Prostate gland (tissue), 2 donors: ENCODE measurements at regions not wholly inside any gene's neighbourhood (a gene's known extent, or its start where the extent isn't known, plus 50 kb on each side); places are given as distances from the start of the nearest gene placed in this dataset.

Experiments used
- DNase-seq: peaks from one replicate; pipeline ENCODE4 v3.0.0-alpha.2; 2019; ENCODE audit warnings: low spot score
- H3K27ac ChIP-seq, 2 donors: fragments of 200-600 bp; sonication (generic); 2 replicates each; pipeline ENCODE4 v1.5.1; 2017 to 2019
- H3K27me3 ChIP-seq: fragments of 200-600 bp; sonication (generic); replicated peaks from 2 replicates; pipeline ENCODE4 v1.5.1; 2019; ENCODE audit not compliant: insufficient read depth
- H3K36me3 ChIP-seq, 2 donors: fragments of 200-600 bp; sonication (generic); 1 replicate in 1 of 2; 2 replicates in 1 of 2; pipeline versions ENCODE4 v1.5.1 to v1.8.1; 2017 to 2019
- H3K4me1 ChIP-seq: fragments of 200-600 bp; sonication (generic); replicated peaks from 2 replicates; pipeline ENCODE4 v1.5.1; 2019
- H3K4me3 ChIP-seq, 2 donors: fragments of 200-600 bp; sonication (generic); 2 replicates each; pipeline ENCODE4 v1.5.1; 2017 to 2019
- H3K9me3 ChIP-seq: fragments of 200-600 bp; sonication (generic); 2 replicates; pipeline ENCODE4 v1.5.1; 2017
- POLR2A ChIP-seq: fragments of 450-650 bp; IDR thresholded peaks from one replicate; pipeline ENCODE4 v1.6.1; 2016; ENCODE audit warnings: antibody characterized with exemption, mild to moderate bottlenecking
- POLR2AphosphoS5 ChIP-seq: sonication (generic); formaldehyde crosslinking; IDR thresholded peaks from one replicate; pipeline ENCODE4 v1.6.1; 2017; ENCODE audit warnings: antibody characterized with exemption
- WGBS: methylation state at CpG from one replicate; pipeline ENCODE4 v1.1.5; 2018; 5-methylcytosine and 5-hydroxymethylcytosine counted together
- intact Hi-C: fragments of 100-400 bp; cut with DNase I; formaldehyde crosslinking; loops from one replicate; pipeline ENCODE4 v1.14.2; 2022
- TF ChIP-seq, protein P1 (sequence below), 4 experiments: fragments of 200-600 bp in 2 of 4; fragments of 450-650 bp in 2 of 4; sonication (generic) in 2 of 4; IDR thresholded peaks; 1 replicate in 3 of 4; 2 replicates in 1 of 4; pipeline ENCODE4 v1.5.1; 2016 to 2019; ENCODE audit warnings: antibody characterized with exemption in 4 of 4, mild to moderate bottlenecking in 2 of 4, moderate library complexity in 2 of 4

DNA sequence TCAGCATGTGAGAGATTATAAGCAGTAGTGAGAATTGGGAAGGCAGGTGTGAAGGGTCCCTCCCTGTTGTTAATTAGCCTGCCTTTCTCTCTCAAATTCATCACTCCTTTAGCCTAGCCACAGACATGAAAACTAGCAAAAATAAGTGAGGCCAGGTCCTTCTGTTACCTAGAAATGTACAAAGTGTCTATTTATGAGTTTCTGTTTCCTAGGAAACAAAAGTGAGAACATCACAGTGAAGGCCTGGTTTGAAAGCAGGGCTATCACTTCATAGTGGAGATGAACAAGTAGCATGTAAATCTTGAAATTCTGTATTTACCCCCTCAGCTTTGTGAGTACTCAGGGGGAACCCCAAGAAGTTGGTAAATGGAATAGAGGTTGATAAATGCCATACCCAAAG is 78.2 kb upstream of the UMPS start:
- Histone ChIP-seq H3K9me3 (no peaks in the 10 kb centered on the region), H3K4me3 (no peak overlapping the region), H3K27me3 (no peaks in the 10 kb centered on the region), H3K4me1 (no peaks in the 10 kb centered on the region), H3K27ac (no peak overlapping the region), H3K36me3 (no peaks in the 10 kb centered on the region)
- TF ChIP-seq POLR2AphosphoS5 = no peak
- TF ChIP-seq, protein P1, sequence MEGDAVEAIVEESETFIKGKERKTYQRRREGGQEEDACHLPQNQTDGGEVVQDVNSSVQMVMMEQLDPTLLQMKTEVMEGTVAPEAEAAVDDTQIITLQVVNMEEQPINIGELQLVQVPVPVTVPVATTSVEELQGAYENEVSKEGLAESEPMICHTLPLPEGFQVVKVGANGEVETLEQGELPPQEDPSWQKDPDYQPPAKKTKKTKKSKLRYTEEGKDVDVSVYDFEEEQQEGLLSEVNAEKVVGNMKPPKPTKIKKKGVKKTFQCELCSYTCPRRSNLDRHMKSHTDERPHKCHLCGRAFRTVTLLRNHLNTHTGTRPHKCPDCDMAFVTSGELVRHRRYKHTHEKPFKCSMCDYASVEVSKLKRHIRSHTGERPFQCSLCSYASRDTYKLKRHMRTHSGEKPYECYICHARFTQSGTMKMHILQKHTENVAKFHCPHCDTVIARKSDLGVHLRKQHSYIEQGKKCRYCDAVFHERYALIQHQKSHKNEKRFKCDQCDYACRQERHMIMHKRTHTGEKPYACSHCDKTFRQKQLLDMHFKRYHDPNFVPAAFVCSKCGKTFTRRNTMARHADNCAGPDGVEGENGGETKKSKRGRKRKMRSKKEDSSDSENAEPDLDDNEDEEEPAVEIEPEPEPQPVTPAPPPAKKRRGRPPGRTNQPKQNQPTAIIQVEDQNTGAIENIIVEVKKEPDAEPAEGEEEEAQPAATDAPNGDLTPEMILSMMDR (IDR thresholded peaks at IDR 0.05) = no peak
- no peak for TF ChIP-seq POLR2A
- no peak for DNase-seq
- intact Hi-C loops = no loop called here

DNA sequence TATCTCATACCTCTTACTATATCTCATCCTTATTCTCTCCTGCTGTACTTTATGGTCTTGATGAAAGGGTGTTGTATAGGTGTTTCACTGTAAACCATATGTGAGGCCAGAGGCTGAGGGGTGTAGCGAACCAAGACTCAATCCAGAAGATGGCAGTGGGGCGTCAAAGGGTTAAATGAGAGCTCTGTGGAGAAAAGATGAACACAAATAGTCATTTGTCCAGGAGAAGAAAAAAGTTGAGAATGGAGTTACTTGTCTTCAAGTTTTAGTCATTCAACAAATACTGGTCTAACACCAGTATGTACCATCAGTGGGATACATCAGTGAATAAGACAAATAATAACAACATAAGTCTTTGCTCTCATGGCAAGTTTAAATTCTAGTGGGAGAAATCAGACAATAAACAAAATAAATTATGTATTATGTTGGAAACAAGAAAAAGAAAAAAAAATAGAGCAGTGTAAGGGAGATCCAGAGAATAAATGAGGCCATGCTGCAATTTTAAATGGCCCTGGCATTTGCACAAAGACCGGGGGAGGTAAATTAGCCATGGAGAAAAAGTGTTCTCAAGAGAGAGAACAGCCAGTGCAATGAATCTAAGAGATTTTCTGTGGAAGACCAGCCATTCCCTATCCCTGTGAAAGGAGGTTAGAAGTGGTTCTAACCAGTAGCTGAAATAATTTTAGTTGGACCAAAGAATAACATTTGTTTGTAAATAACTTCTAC is 77.0 kb upstream of the UMPS start:
- Histone ChIP-seq H3K4me3 (no peak overlapping the region), H3K27ac (no peak overlapping the region), H3K27me3 (no peaks in the 10 kb centered on the region), H3K36me3 (no peaks in the 10 kb centered on the region), H3K9me3 (no peaks in the 10 kb centered on the region), H3K4me1 (no peaks in the 10 kb centered on the region)
- intact Hi-C loops = no loop called here
- WGBS = 72% methylated on average over 3 of the region's 3 CpGs
- no peak for TF ChIP-seq POLR2AphosphoS5
- TF ChIP-seq POLR2A = no peak
- TF ChIP-seq, protein P1 (IDR thresholded peaks at IDR 0.05) = no peak
- DNase-seq = no peak

DNA sequence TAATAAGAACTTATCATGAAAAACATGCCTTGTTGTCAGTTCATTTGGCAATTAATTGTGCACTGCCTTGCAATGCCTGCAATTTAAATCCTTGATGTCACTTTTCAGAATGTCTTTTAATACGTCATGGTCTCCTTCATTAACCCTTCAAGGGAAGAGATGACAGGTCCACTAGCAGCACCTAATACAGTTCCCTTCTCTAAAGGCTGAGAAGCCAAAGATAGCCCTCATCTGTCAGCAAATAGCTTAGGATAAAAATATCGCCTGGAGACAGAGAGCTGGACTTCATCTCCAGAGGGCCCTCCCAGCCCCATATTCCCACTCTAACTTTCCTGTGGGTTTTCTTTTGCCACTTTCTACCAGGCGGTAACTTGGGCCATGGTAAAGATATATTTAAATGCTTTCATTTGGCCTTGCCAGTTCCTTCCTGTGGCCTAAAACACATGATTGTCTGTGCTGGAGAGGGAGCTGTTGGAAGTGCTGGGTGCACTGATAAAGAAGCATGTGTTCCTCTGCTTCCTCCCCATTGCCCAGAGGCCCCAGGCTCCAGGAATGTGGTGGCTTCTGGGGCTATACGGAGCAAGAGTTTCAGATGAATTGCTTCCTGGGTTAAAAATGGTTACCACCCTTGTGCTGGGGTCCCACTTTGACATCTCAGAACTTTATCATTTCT is 76.3 kb upstream of the UMPS start:
- DNase-seq = no peak
- Histone ChIP-seq H3K4me3 (no peak overlapping the region), H3K9me3 (no peaks in the 10 kb centered on the region), H3K4me1 (no peaks in the 10 kb centered on the region), H3K27me3 (no peaks in the 10 kb centered on the region), H3K36me3 (no peaks in the 10 kb centered on the region), H3K27ac (no peak overlapping the region)
- intact Hi-C loops = no loop called here
- no peak for TF ChIP-seq POLR2AphosphoS5
- TF ChIP-seq POLR2A = no peak
- TF ChIP-seq, protein P1 (IDR thresholded peaks at IDR 0.05) = no peak
- WGBS = 83% methylated on average over 4 of the region's 4 CpGs

DNA sequence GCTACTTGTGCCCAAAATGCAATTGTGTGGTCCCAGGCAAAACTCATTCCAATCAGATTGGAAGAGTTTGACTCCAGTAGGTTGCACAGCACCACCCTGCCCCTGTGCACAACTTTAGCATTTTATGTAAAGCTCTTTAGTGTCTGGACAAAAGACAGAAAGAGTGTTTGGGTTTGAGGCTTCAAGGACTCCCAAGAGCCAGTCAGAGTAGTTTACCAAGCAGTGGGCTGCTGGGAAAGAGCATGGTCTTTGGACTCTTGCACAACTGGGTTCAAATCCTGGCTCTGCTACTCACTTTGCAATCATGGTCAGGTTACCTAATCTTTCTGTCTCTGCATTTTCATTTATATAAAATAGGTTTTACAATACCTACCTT is 75.8 kb upstream of the UMPS start:
- DNase-seq = no peak
- Histone ChIP-seq H3K27me3 (no peaks in the 10 kb centered on the region), H3K27ac (no peak overlapping the region), H3K36me3 (no peaks in the 10 kb centered on the region), H3K4me1 (no peaks in the 10 kb centered on the region), H3K9me3 (no peaks in the 10 kb centered on the region), H3K4me3 (no peak overlapping the region)
- TF ChIP-seq POLR2AphosphoS5 (no peak), POLR2A (no peak)
- TF ChIP-seq, protein P1 (IDR thresholded peaks at IDR 0.05) = no peak
- intact Hi-C loops = no loop called here

DNA sequence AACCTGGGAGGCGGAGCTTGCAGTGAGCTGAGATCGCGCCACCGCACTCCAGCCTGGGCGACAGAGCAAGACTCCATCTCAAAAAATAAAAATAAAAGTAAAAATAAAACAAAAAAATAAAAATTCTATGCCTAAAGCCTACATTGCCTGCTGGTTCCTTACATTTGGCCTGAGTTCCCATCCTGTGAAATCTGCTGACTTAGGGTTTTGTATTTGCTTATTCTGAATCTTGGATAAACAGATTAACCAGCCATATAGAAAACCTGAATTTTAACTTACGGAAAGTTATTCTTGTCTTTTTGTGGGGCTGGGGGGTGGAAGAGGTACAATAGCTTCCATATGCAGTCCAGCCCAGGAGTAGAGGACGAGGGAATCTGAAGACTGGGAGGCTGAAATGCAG is 73.7 kb upstream of the UMPS start:
- no peak overlapping the region for H3K4me3 ChIP-seq
- H3K9me3 ChIP-seq = no peaks in the 10 kb centered on the region
- intact Hi-C loops = no loop called here
- H3K27ac ChIP-seq = no peak overlapping the region
- no peaks in the 10 kb centered on the region for H3K4me1 ChIP-seq
- no peaks in the 10 kb centered on the region for H3K27me3 ChIP-seq
- H3K36me3 ChIP-seq = no peaks in the 10 kb centered on the region
- DNase-seq = no peak
- no peak for TF ChIP-seq POLR2AphosphoS5
- no peak for TF ChIP-seq POLR2A
- TF ChIP-seq, protein P1 (IDR thresholded peaks at IDR 0.05) = no peak
- 96% methylated on average over 7 of the region's 7 CpGs for WGBS
